Hematopoietic multipotent progenitor cell treated with erythropoietin and hydrocortisone succinate and interleukin-3 and kit ligand, for 4 days (in vitro differentiated cells): ENCODE measurements at regions not wholly inside any gene's neighbourhood (a gene's known extent, or its start where the extent isn't known, plus 50 kb on each side); places are given as distances from the start of the nearest gene placed in this dataset.
"Not testable (repeated sequence)": the region's sequence is repeated elsewhere in the genome, so short reads cannot be mapped to it uniquely, and the experiment has no call there.

ENCODE experiments used
- DNase-seq: peaks from one replicate; pipeline ENCODE4 v3.0.0-alpha.2; 2015

GRCh38 chr2:62654876-62655359, 50.6 kb upstream of the EHBP1 start:
- DNase-seq = no peak

- no peak for DNase-seq
These were observed 51.1 kb upstream of the EHBP1 start for GRCh38 chr2:62654423-62654791.

GRCh38 chr2:62653582-62654422, 51.7 kb upstream of the EHBP1 start:
- DNase-seq = no peak

- not testable (repeated sequence) for DNase-seq
These were observed 56.4 kb upstream of the EHBP1 start for GRCh38 chr2:62649087-62649486.

- no peak for DNase-seq
These were observed 62.4 kb upstream of the EHBP1 start for GRCh38 chr2:62643100-62643471.

GRCh38 chr2:62642429-62643099, 62.9 kb upstream of the EHBP1 start:
- DNase-seq = no peak

- DNase-seq = no peak
These were observed 63.6 kb upstream of the EHBP1 start for GRCh38 chr2:62641936-62642335.

GRCh38 chr2:62641410-62641843, 64.1 kb upstream of the EHBP1 start:
- no peak for DNase-seq

DNA sequence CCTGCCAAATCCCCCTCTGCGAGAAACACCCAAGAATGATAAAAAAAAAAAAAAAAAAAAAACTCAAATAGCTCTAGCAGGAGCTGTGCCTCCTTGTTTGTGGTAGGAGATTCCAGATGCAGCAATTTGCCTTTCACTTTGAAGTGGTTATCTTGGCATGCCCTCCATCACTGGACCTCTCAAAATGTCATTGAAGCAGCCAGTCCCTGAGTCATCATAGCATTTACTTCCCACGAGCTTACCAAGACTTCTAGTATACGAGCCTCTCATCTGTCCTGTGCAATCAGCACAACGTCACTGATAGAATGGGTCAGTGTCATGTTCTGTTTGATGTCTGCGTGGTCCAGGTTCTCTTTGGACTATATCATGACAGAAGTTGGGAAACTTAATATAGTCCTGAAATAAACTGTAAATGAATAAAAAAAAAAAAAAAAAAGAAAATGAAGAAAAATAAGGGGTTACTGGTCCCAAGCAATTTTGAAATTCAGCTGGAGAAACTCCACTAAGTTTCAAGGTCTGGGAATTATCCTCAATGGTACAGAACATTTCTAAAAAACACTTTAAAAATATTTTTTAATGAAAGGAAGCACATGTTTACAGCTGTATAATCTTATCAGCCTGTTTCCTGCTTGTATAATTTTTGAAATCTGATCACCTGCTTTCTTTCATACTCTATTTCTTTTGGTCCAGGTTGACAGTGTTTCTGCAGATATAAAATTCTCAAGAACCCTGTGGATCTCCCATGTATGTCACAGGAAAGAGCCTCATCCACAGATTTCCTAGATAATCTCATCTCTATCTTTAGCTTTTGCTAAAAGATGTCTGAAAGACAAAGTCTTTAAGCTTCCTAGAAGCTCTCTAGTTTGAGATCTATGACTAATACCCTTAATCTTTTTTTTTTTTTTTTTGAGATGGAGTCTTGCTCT, 74.1 kb upstream of the EHBP1 start:
- no peak for DNase-seq

GRCh38 chr2:62630206-62630605, 75.3 kb upstream of the EHBP1 start:
- DNase-seq = not testable (repeated sequence)

DNA sequence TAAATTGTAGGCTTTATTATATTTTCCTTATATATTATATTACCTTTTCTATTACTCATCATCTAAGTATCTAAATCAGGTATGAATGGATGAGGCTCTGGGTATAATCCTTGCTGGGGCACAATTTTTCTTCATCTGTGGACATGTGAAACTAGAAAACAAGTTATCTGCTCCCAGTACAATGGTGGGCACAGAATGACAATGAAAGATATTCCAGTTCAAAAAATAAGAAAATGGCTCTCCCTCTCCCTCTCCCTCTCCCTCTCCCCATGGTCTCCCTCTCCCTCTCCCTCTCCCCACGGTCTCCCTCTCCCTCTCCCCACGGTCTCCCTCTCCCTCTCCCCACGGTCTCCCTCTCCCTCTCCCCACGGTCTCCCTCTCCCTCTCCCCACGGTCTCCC, 76.2 kb upstream of the EHBP1 start:
- not testable (repeated sequence) for DNase-seq

DNA sequence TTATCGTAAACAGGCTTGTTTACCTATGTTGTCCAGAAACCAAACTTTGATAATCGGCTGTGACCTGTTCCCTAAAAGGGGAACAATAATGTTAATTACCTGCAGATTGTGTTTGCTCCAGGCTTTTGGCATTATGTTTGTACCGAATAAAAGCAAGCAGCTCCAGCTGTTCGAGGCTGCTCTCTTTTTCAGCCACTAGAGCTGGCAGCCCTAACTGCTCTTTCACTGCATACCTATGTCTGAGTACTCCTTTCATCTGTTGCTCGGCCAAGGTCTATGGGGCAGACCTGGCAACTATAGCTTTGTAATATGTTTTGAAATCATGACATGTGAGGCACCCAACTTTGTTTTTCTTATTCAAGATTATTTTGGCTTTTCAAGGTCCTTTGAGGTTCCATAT, 77.8 kb upstream of the EHBP1 start:
- no peak for DNase-seq

DNA sequence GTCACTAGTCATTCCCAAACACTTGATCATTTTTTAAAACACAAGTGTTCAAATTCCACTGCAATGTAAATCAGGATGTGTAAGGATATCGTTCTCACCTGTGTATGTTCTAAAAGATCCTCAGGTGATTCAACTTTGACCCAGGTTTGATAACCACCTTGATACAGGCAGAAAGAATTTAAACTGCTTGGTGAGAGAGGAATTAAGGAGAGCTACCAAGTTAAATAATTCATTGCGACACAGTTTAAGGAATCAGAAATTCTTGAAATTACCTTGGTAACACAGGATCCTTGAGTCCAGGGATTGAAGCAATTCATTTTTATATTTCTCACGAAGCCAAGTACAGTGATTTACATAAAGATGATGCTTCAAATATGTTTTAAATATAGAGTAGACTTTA, 80.7 kb upstream of the EHBP1 start:
- DNase-seq = no peak

- DNase-seq = not testable (repeated sequence)
These were observed 89.0 kb upstream of the EHBP1 start for GRCh38 chr2:62616486-62616885.

DNA sequence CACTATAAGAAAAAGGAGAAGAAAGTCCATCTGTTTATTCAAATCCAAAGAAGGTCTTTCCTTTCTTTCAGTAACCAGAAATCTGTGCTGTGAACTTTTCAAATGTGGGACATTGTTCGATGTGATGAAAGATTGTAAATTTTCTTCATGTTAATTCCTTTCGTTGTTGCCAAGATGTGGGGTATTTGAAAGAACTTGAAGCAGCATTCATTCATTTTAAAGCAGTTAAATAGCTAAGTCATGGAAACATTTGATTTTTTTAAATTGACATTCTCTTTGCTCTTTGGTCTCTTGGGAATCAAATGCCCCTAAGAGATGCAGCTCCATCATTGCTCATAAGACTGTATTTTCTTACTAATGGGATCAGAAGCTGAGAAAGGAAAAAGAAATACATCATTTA, 93.7 kb upstream of the EHBP1 start:
- DNase-seq = no peak

- not testable (repeated sequence) for DNase-seq
These were observed 99.5 kb upstream of the TMEM17 start for GRCh38 chr2:62605471-62605870.

DNA sequence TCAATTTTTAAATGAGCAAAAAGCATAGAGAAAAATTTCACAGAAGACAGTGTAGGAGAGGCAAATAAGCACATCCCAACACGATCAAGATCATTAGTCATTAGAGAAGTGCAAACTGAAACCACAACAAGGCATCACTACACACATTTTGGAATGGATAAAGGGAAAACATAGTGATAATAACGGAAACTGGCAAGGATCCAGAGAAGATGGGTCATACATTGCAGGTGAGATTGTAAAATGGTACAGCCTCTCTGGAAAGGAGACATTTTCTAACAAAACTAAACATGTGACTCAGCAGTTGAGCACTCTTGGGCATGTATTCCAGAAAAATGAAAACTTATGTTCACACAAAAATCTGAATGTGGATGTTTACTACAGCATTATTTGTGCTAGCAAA, 98.3 kb upstream of the TMEM17 start:
- DNase-seq = no peak

- DNase-seq = no peak
These were observed 97.2 kb upstream of the TMEM17 start for GRCh38 chr2:62603154-62603712.

DNA sequence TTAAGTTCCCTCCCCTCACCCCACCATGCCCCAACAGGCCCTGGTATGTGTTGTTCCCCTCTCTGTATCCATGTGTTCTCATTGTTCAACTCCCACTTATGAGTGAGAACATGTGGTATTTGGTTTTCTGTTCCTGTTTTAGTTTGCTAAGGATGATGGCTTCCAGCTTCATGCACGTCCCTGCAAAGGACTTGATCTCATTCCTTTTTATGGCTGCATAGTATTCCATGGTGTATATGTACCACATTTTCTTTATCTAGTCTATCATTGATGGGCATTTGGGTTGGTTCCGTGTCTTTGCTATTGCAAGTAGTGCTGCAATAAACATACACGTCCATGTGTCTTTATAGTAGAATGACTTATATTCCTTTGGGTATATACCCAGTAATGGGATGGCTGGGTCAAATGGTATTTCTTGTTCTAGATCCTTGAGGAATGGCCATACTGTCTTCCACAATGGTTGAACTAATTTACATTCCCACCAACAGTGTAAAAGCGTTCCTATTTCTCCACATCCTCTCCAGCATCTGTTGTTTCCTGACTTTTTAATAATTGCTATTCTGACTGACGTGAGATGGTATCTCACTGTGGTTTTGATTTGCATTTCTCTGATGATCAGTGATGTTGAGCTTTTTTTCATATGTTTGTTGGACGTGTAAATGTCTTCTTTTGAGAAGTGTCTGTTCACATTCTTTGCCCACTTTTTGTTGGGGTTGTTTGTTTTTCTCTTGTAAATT, 93.8 kb upstream of the TMEM17 start:
- not testable (repeated sequence) for DNase-seq

DNA sequence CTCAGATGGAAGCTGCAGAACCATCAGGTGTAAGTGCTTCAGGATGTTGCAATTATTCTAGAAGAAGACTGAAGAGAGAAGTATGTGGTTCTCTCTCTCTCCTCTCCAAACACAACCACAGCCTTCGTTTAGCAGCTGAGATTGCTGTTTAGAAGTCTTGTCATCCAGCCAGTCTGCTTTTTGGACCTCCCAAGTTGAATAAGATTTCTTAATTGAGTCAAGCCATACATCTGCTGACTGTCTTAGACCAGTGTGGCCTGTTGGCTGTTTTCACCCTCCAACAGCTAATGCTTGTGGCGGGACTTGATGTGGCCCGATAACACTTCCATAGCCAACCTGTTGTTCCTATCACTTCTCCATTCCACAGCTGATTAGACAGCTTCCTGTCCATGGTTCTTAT, 91.3 kb upstream of the TMEM17 start:
- DNase-seq = no peak

DNA sequence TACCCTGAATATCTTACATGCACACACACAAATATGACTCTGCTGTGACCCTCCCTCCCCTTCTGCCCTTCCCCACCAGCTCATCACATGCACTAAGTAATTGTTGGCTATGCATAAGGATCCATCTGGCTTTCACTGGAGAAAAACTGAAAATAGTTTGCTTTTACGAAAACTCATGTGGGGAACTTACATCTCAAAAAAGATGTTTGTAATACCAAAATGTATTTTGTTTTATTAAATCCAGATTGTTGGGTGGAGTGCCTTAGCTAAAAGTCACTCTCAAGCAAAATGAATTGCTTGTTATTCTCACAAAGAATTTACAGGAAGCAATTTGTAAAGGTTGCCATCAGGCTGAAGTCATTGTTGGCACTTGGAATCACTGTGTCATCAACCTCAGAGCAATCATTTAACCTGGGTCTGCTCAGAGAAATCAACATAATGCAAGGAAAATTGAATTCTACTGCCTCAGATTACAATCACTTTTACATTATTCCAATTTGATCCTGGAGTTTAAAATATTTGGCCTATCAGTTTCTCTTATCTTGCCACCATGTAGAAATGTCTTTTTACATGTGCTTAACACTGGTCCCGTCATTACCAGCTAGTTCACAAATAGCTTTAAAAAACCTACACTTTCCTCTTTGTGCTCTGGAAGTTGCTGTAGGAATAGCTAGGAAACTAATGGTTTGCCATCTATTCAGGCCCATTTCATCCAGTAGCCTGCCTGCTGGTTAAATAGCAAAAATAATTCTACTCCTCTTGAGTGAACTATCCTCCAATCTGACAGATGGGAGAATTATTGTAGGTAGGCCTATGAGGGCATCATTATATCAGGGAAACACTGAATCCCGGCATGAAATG, 90.3 kb upstream of the TMEM17 start:
- no peak for DNase-seq
